Breast epithelium (tissue), 3 donors: ENCODE measurements at regions not wholly inside any gene's neighbourhood (a gene's known extent, or its start where the extent isn't known, plus 50 kb on each side); places are given as distances from the start of the nearest gene placed in this dataset.
"Not testable (repeated sequence)": the region's sequence is repeated elsewhere in the genome, so short reads cannot be mapped to it uniquely, and the experiment has no call there.

Source experiments
- POLR2AphosphoS5 ChIP-seq, 3 donors: sonication (generic); formaldehyde crosslinking; IDR thresholded peaks; one replicate each; pipeline ENCODE4 v1.6.1; 2017; ENCODE audit warnings: antibody characterized with exemption in 3 of 3
- TF ChIP-seq, protein P1 (sequence below), 3 donors: fragments of 450-650 bp; IDR thresholded peaks; one replicate each; pipeline ENCODE4 v1.5.1; 2016 to 2017; ENCODE audit warnings: antibody characterized with exemption in 3 of 3, mild to moderate bottlenecking in 3 of 3, moderate library complexity in 3 of 3

GRCh38 chr21:6376321-6377070 is 4144.9 kb upstream of the TPTE start:
- TF ChIP-seq, protein P1, sequence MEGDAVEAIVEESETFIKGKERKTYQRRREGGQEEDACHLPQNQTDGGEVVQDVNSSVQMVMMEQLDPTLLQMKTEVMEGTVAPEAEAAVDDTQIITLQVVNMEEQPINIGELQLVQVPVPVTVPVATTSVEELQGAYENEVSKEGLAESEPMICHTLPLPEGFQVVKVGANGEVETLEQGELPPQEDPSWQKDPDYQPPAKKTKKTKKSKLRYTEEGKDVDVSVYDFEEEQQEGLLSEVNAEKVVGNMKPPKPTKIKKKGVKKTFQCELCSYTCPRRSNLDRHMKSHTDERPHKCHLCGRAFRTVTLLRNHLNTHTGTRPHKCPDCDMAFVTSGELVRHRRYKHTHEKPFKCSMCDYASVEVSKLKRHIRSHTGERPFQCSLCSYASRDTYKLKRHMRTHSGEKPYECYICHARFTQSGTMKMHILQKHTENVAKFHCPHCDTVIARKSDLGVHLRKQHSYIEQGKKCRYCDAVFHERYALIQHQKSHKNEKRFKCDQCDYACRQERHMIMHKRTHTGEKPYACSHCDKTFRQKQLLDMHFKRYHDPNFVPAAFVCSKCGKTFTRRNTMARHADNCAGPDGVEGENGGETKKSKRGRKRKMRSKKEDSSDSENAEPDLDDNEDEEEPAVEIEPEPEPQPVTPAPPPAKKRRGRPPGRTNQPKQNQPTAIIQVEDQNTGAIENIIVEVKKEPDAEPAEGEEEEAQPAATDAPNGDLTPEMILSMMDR (IDR thresholded peaks at IDR 0.05) = not testable (repeated sequence)
- TF ChIP-seq POLR2AphosphoS5 (IDR thresholded peaks at IDR 0.05) = not testable (repeated sequence)
